ENCODE measurements at regions not wholly inside any gene's neighbourhood (a gene's known extent, or its start where the extent isn't known, plus 50 kb on each side); places are given as distances from the start of the nearest gene placed in this dataset.

GRCh38 chr16:65681406-65681805 lies 559.5 kb upstream of the CDH11 start:
- no peak for TF ChIP-seq CTCF (IDR thresholded peaks at IDR 0.05)
- TF ChIP-seq POLR2A (IDR thresholded peaks at IDR 0.05): no peak
